Embryonic facial prominence (tissue), 1 donor: ENCODE measurements at regions not wholly inside any gene's neighbourhood (a gene's known extent, or its start where the extent isn't known, plus 50 kb on each side); places are given as distances from the start of the nearest gene placed in this dataset.

Source experiments
- DNase-seq: peaks from one replicate; pipeline ENCODE4 v3.0.0-alpha.2; 2016; ENCODE audit errors: extremely low spot score

- DNase-seq: no peak
Measured at GRCh38 chr7:13035233-13035632, 347.8 kb downstream of the ARL4A start.

- no peak for DNase-seq
Measured at GRCh38 chr7:13036256-13036780, 348.9 kb downstream of the ARL4A start.

GRCh38 chr7:13037216-13037615 lies 349.8 kb downstream of the ARL4A start:
- DNase-seq: no peak

- DNase-seq: no peak
Measured at GRCh38 chr7:13041368-13041988, 354.0 kb downstream of the ARL4A start.

GRCh38 chr7:13042605-13043236 lies 355.3 kb downstream of the ARL4A start:
- DNase-seq: no peak

GRCh38 chr7:13044309-13044708 lies 356.9 kb downstream of the ARL4A start:
- no peak for DNase-seq

- DNase-seq: no peak
Measured at GRCh38 chr7:13047061-13047460, 359.6 kb downstream of the ARL4A start.

GRCh38 chr7:13049946-13050345 lies 362.5 kb downstream of the ARL4A start:
- no peak for DNase-seq

GRCh38 chr7:13050703-13051102 lies 363.3 kb downstream of the ARL4A start:
- no peak for DNase-seq

GRCh38 chr7:13055732-13056368 lies 368.4 kb downstream of the ARL4A start:
- no peak for DNase-seq

GRCh38 chr7:13057462-13058200 lies 370.2 kb downstream of the ARL4A start:
- no peak for DNase-seq

- no peak for DNase-seq
Measured at GRCh38 chr7:13060173-13060572, 372.7 kb downstream of the ARL4A start.

GRCh38 chr7:13061115-13061514 lies 373.7 kb downstream of the ARL4A start:
- DNase-seq: no peak

GRCh38 chr7:13062631-13063030 lies 375.2 kb downstream of the ARL4A start:
- no peak for DNase-seq

- no peak for DNase-seq
Measured at GRCh38 chr7:13067036-13067435, 379.6 kb downstream of the ARL4A start.

- DNase-seq: no peak
Measured at GRCh38 chr7:13068032-13068431, 380.6 kb downstream of the ARL4A start.

- no peak for DNase-seq
Measured at GRCh38 chr7:13069841-13070240, 382.4 kb downstream of the ARL4A start.

GRCh38 chr7:13072014-13072413 lies 384.6 kb downstream of the ARL4A start:
- DNase-seq: no peak

- no peak for DNase-seq
Measured at GRCh38 chr7:13077466-13077865, 390.0 kb downstream of the ARL4A start.

GRCh38 chr7:13078105-13078504 lies 390.7 kb downstream of the ARL4A start:
- no peak for DNase-seq

- no peak for DNase-seq
Measured at GRCh38 chr7:13090959-13091358, 403.5 kb downstream of the ARL4A start.

- no peak for DNase-seq
Measured at GRCh38 chr7:13091974-13092707, 404.7 kb downstream of the ARL4A start.
